Activated naive CD4-positive, alpha-beta T cell treated with anti-CD3 and anti-CD28 coated beads for 36 hours (primary cell): ENCODE measurements at regions not wholly inside any gene's neighbourhood (a gene's known extent, or its start where the extent isn't known, plus 50 kb on each side); places are given as distances from the start of the nearest gene placed in this dataset.

ENCODE experiments used
- CTCF ChIA-PET: fragments of 350-600 bp; sonication (Branson Sonifier 250); formaldehyde crosslinking; loops from one replicate; lab custom pipeline; 2021; ENCODE audit warnings: antibody characterized with exemption; lab: Charles Lee
- DNase-seq: peaks from one replicate; pipeline ENCODE4 v3.0.0-alpha.2; 2020
- H3K27ac Mint-ChIP-seq: one replicate; pipeline ENCODE4 v1.8.0; 2021; ENCODE audit warnings: mild to moderate bottlenecking, mixed read lengths
- H3K27me3 Mint-ChIP-seq: one replicate; pipeline ENCODE4 v1.8.0; 2021; ENCODE audit warnings: low read depth, mixed read lengths
- H3K36me3 Mint-ChIP-seq: one replicate; pipeline ENCODE4 v1.8.0; 2021; ENCODE audit warnings: low read depth, mixed read lengths
- H3K4me1 Mint-ChIP-seq: one replicate; pipeline ENCODE4 v1.8.0; 2021; ENCODE audit warnings: low read depth, mixed read lengths
- H3K4me3 Mint-ChIP-seq: one replicate; pipeline ENCODE4 v1.8.0; 2021; ENCODE audit warnings: mild to moderate bottlenecking, moderate library complexity, mixed read lengths
- H3K9me3 Mint-ChIP-seq: one replicate; pipeline ENCODE4 v1.8.0; 2021; ENCODE audit warnings: mixed read lengths
- intact Hi-C: fragments of 100-400 bp; cut with micrococcal nuclease; formaldehyde crosslinking; loops from one replicate; pipeline ENCODE4 v1.15.1; 2023

GRCh38 chr4:165744370-165744769 lies 128.7 kb upstream of the TLL1 start:
- no peaks in the 10 kb centered on the region for H3K27me3 Mint-ChIP-seq
- no peak for DNase-seq
- no peak overlapping the region for H3K4me3 Mint-ChIP-seq
- no peaks in the 10 kb centered on the region for H3K36me3 Mint-ChIP-seq
- no peaks in the 10 kb centered on the region for H3K4me1 Mint-ChIP-seq
- CTCF ChIA-PET: no interaction called here
- no peaks in the 10 kb centered on the region for H3K9me3 Mint-ChIP-seq
- H3K27ac Mint-ChIP-seq: no peak overlapping the region
- intact Hi-C loops: no loop called here

GRCh38 chr4:165748321-165748720 lies 124.7 kb upstream of the TLL1 start:
- Mint-ChIP-seq H3K4me3 (no peak overlapping the region), H3K27ac (no peak overlapping the region), H3K4me1 (no peaks in the 10 kb centered on the region), H3K27me3 (peaks cover 2% of the 10 kb centered on the region), H3K36me3 (no peaks in the 10 kb centered on the region), H3K9me3 (no peaks in the 10 kb centered on the region)
- no peak for DNase-seq
- intact Hi-C loops: no loop called here
- CTCF ChIA-PET: no interaction called here

GRCh38 chr4:165751882-165752281 lies 121.2 kb upstream of the TLL1 start:
- Mint-ChIP-seq H3K4me1 (no peaks in the 10 kb centered on the region), H3K9me3 (no peaks in the 10 kb centered on the region), H3K36me3 (no peaks in the 10 kb centered on the region), H3K4me3 (no peak overlapping the region), H3K27me3 (peaks cover 2% of the 10 kb centered on the region), H3K27ac (no peak overlapping the region)
- CTCF ChIA-PET: no interaction called here
- no peak for DNase-seq
- intact Hi-C loops: no loop called here

DNA sequence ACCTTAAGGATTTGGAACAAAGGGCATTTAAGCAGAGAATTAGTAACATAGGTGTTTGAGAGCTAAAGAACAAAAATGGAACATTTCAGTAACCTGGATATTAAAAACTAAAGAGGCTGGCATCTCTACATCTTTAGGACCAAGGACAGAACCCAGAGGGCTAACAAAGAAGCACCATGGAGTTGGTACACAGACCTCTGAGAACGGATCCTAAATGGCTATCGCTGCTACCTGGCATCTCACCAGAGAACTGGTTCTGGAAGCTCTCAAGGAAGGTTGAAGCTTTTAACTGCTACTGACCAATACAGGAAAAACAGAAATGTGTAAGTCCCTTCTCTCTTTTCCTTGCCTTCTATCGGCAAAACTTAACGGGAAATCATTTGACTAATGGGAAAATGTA lies 118.4 kb upstream of the TLL1 start:
- intact Hi-C loops: no loop called here
- CTCF ChIA-PET: no interaction called here
- H3K27ac Mint-ChIP-seq: no peak overlapping the region
- H3K36me3 Mint-ChIP-seq: no peaks in the 10 kb centered on the region
- DNase-seq: no peak
- no peaks in the 10 kb centered on the region for H3K4me1 Mint-ChIP-seq
- H3K9me3 Mint-ChIP-seq: no peaks in the 10 kb centered on the region
- no peak overlapping the region for H3K4me3 Mint-ChIP-seq
- peaks cover 2% of the 10 kb centered on the region for H3K27me3 Mint-ChIP-seq

- Mint-ChIP-seq H3K36me3 (no peaks in the 10 kb centered on the region), H3K9me3 (no peaks in the 10 kb centered on the region), H3K27me3 (no peaks in the 10 kb centered on the region), H3K4me1 (no peaks in the 10 kb centered on the region), H3K27ac (no peak overlapping the region), H3K4me3 (no peak overlapping the region)
- CTCF ChIA-PET: no interaction called here
- DNase-seq: no peak
- intact Hi-C loops: no loop called here
Measured at GRCh38 chr4:165756836-165757235, 116.2 kb upstream of the TLL1 start.

- no peak for DNase-seq
- Mint-ChIP-seq H3K27me3 (no peaks in the 10 kb centered on the region), H3K4me3 (no peak overlapping the region), H3K36me3 (no peaks in the 10 kb centered on the region), H3K27ac (no peak overlapping the region), H3K9me3 (no peaks in the 10 kb centered on the region), H3K4me1 (no peaks in the 10 kb centered on the region)
- CTCF ChIA-PET: no interaction called here
- intact Hi-C loops: no loop called here
Measured at GRCh38 chr4:165757451-165757850, 115.6 kb upstream of the TLL1 start.

- CTCF ChIA-PET: interaction anchor here (0.6 kb wide), 1 partner anchor 113 kb away, joined by 4 read pairs; no protein-coding TSS in a partner anchor
- Mint-ChIP-seq H3K27ac (no peak overlapping the region), H3K4me1 (no peaks in the 10 kb centered on the region), H3K36me3 (no peaks in the 10 kb centered on the region), H3K4me3 (no peak overlapping the region), H3K27me3 (no peaks in the 10 kb centered on the region), H3K9me3 (no peaks in the 10 kb centered on the region)
- intact Hi-C loops: no loop called here
- no peak for DNase-seq
Measured at GRCh38 chr4:165758086-165758485, 115.0 kb upstream of the TLL1 start.

DNA sequence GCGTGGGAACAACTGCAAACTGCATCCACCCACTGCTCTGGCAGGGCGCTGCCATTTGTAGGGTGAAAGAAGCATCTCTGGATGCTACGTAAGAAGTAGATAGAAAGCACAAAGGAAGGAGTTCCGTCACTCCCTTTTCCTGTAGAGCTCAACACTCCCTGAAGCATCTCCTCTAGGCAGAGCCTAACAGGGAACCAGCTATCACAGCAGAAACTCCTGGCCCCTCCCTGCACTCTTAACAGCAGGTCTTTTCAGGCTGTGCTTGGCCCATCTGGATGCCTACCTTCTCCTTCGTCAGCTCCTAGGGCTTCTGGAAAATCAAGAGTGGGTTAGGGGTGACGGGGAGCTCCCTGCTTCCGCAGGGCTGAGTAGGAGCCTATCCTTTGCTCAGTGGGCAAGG lies 112.9 kb upstream of the TLL1 start:
- CTCF ChIA-PET: no interaction called here
- DNase-seq: no peak
- H3K27me3 Mint-ChIP-seq: no peaks in the 10 kb centered on the region
- intact Hi-C loops: no loop called here
- H3K4me3 Mint-ChIP-seq: no peak overlapping the region
- no peaks in the 10 kb centered on the region for H3K9me3 Mint-ChIP-seq
- H3K27ac Mint-ChIP-seq: no peak overlapping the region
- no peaks in the 10 kb centered on the region for H3K4me1 Mint-ChIP-seq
- H3K36me3 Mint-ChIP-seq: no peaks in the 10 kb centered on the region

DNA sequence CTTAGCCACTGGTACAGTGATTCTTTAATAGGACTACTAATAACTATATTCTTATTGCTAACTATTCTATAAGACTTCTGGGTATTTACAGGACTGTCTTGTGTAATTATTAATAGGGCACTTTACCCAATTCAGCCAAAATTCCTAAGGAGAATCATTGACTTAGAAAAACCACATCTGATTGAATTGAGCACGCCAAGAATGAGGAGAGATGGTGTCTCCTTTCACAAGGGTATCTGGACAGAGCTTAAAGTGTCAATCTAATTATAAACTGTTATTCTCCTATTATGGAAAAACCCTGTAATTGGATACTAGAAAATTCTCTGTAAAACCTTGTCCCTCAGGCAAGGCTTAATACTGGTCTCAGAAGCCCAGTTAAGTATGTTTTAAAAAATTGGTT lies 111.1 kb upstream of the TLL1 start:
- CTCF ChIA-PET: no interaction called here
- Mint-ChIP-seq H3K27ac (no peak overlapping the region), H3K4me1 (no peaks in the 10 kb centered on the region), H3K4me3 (no peak overlapping the region), H3K36me3 (no peaks in the 10 kb centered on the region), H3K27me3 (no peaks in the 10 kb centered on the region), H3K9me3 (no peaks in the 10 kb centered on the region)
- DNase-seq: no peak
- intact Hi-C loops: no loop called here

- DNase-seq: no peak
- H3K27me3 Mint-ChIP-seq: no peaks in the 10 kb centered on the region
- CTCF ChIA-PET: interaction anchor here (0.6 kb wide), 1 partner anchor 154 kb away, joined by 3 read pairs; no protein-coding TSS in a partner anchor
- no peak overlapping the region for H3K4me3 Mint-ChIP-seq
- no peaks in the 10 kb centered on the region for H3K36me3 Mint-ChIP-seq
- no peak overlapping the region for H3K27ac Mint-ChIP-seq
- H3K4me1 Mint-ChIP-seq: no peaks in the 10 kb centered on the region
- intact Hi-C loops: no loop called here
- H3K9me3 Mint-ChIP-seq: no peaks in the 10 kb centered on the region
Measured at GRCh38 chr4:165763640-165764039, 109.4 kb upstream of the TLL1 start.

- Mint-ChIP-seq H3K4me1 (no peaks in the 10 kb centered on the region), H3K27ac (no peak overlapping the region), H3K36me3 (no peaks in the 10 kb centered on the region), H3K27me3 (no peaks in the 10 kb centered on the region), H3K4me3 (no peak overlapping the region), H3K9me3 (no peaks in the 10 kb centered on the region)
- CTCF ChIA-PET: no interaction called here
- intact Hi-C loops: no loop called here
- no peak for DNase-seq
Measured at GRCh38 chr4:165765053-165765452, 108.0 kb upstream of the TLL1 start.

GRCh38 chr4:165766018-165766417 lies 107.0 kb upstream of the TLL1 start:
- intact Hi-C loops: no loop called here
- Mint-ChIP-seq H3K27me3 (no peaks in the 10 kb centered on the region), H3K9me3 (no peaks in the 10 kb centered on the region), H3K36me3 (no peaks in the 10 kb centered on the region), H3K4me3 (no peak overlapping the region), H3K27ac (no peak overlapping the region), H3K4me1 (no peaks in the 10 kb centered on the region)
- no peak for DNase-seq
- CTCF ChIA-PET: no interaction called here

DNA sequence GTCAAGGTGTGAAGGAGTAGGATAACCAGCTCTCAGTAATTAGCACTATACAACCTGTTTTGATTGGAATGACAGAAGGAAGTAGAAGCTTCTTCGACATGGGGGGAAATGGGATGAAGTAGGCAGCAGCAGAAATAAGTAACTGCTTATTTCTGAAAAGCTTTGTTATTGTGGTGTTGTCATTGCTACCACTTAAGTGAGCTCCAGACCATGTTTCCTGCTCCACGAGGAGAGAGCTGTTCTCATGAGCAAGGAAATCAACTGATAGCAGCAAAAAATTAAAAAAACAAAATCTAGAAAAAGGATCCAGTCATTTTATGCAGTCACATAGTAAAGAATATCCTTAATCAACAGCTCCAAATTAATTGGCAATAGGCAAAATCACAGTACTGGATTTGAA lies 106.1 kb upstream of the TLL1 start:
- intact Hi-C loops: no loop called here
- no peak for DNase-seq
- H3K9me3 Mint-ChIP-seq: no peaks in the 10 kb centered on the region
- no peaks in the 10 kb centered on the region for H3K36me3 Mint-ChIP-seq
- H3K27me3 Mint-ChIP-seq: no peaks in the 10 kb centered on the region
- no peak overlapping the region for H3K27ac Mint-ChIP-seq
- CTCF ChIA-PET: no interaction called here
- H3K4me1 Mint-ChIP-seq: no peaks in the 10 kb centered on the region
- no peak overlapping the region for H3K4me3 Mint-ChIP-seq

GRCh38 chr4:165767671-165768070 lies 105.4 kb upstream of the TLL1 start:
- no peaks in the 10 kb centered on the region for H3K27me3 Mint-ChIP-seq
- intact Hi-C loops: no loop called here
- CTCF ChIA-PET: no interaction called here
- no peak overlapping the region for H3K4me3 Mint-ChIP-seq
- H3K27ac Mint-ChIP-seq: no peak overlapping the region
- no peak for DNase-seq
- H3K9me3 Mint-ChIP-seq: no peaks in the 10 kb centered on the region
- no peaks in the 10 kb centered on the region for H3K4me1 Mint-ChIP-seq
- H3K36me3 Mint-ChIP-seq: no peaks in the 10 kb centered on the region
